ENCODE measurements at regions not wholly inside any gene's neighbourhood (a gene's known extent, or its start where the extent isn't known, plus 50 kb on each side); places are given as distances from the start of the nearest gene placed in this dataset.

DNA sequence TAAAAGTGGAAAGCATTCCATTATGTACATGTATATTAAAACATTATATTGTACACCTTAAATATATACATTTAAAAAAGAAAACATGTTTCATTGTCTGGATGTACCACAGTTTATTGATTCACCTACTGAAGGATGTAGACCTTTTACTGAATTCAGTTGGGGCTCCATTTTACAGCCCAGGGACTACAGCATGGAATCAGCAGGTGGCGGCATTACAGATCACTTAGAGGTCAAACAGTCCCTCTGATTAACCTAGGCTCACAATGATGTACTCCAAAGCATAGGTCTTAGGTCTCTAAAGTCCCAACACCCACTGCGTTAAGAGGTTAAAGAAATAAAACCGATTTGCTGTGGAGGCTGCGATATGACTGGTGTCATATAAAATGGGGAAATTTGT is 490.9 kb downstream of the SHISA9 start:
- TF ChIP-seq, protein P1, sequence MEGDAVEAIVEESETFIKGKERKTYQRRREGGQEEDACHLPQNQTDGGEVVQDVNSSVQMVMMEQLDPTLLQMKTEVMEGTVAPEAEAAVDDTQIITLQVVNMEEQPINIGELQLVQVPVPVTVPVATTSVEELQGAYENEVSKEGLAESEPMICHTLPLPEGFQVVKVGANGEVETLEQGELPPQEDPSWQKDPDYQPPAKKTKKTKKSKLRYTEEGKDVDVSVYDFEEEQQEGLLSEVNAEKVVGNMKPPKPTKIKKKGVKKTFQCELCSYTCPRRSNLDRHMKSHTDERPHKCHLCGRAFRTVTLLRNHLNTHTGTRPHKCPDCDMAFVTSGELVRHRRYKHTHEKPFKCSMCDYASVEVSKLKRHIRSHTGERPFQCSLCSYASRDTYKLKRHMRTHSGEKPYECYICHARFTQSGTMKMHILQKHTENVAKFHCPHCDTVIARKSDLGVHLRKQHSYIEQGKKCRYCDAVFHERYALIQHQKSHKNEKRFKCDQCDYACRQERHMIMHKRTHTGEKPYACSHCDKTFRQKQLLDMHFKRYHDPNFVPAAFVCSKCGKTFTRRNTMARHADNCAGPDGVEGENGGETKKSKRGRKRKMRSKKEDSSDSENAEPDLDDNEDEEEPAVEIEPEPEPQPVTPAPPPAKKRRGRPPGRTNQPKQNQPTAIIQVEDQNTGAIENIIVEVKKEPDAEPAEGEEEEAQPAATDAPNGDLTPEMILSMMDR (IDR thresholded peaks at IDR 0.05) = no peak
- TF ChIP-seq POLR2A (IDR thresholded peaks at IDR 0.05) = no peak

Data from right lobe of liver (tissue), 4 donors.